IMR-90 (cell line): ENCODE measurements at regions not wholly inside any gene's neighbourhood (a gene's known extent, or its start where the extent isn't known, plus 50 kb on each side); places are given as distances from the start of the nearest gene placed in this dataset.

Source experiments
- ATAC-seq: fragments of 200-7000 bp; cut with Tn5 transposase; 2 replicates; pipeline ENCODE4 v1.9.1; 2020; ENCODE audit warnings: low read depth, mild to moderate bottlenecking, moderate library complexity
- BruUV-seq: library from RNA; stranded (reverse); fragments of 400-500 nt; replicated peaks from 2 replicates; lab custom pipeline; 2021; lab: Mats Ljungman, UMichigan
- CTCF ChIA-PET: fragments of 300-600 bp; formaldehyde crosslinking; extraction: SDS; loops from one replicate; lab custom pipeline; 2021; ENCODE audit warnings: antibody characterized with exemption; lab: Yijun Ruan, JAX
- POLR2A ChIA-PET: fragments of 300-600 bp; sonication (Branson Sonifier 250); formaldehyde crosslinking; loops from one replicate; lab custom pipeline; 2022; ENCODE audit warnings: antibody characterized with exemption; ENCODE audit not compliant: unreplicated experiment; lab: Charles Lee
- DNase-seq: peaks from one replicate; pipeline ENCODE4 v3.0.0; 2013
- H2AFZ ChIP-seq: replicated peaks from 2 replicates; pipeline ENCODE3; 2013; ENCODE audit warnings: low read length, mild to moderate bottlenecking; ENCODE audit not compliant: poor library complexity
- H2AK5ac ChIP-seq: 2 replicates; pipeline ENCODE4 v1.6.1; 2013; ENCODE audit warnings: low read depth, low read length, inconsistent platforms
- H2AK9ac ChIP-seq: replicated peaks from 2 replicates; pipeline ENCODE3; 2013; ENCODE audit warnings: mild to moderate bottlenecking, low read depth, low read length, moderate library complexity; ENCODE audit not compliant: poor library complexity
- H2BK120ac ChIP-seq: 2 replicates; pipeline ENCODE4 v1.6.1; 2013; ENCODE audit warnings: low read depth, low read length, inconsistent platforms
- H2BK15ac ChIP-seq: 3 replicates; pipeline ENCODE4 v1.6.1; 2013; ENCODE audit warnings: low read depth, low read length, inconsistent platforms
- H2BK20ac ChIP-seq: 2 replicates; pipeline ENCODE4 v1.6.1; 2013; ENCODE audit warnings: low read depth, mild to moderate bottlenecking, inconsistent platforms, low read length, moderate library complexity
- H2BK5ac ChIP-seq: 2 replicates; pipeline ENCODE4 v1.6.1; 2013; ENCODE audit warnings: mild to moderate bottlenecking, low read depth, low read length, inconsistent platforms; ENCODE audit not compliant: poor library complexity, severe bottlenecking
- H3K14ac ChIP-seq: replicated peaks from 2 replicates; pipeline ENCODE4 v1.6.1; 2013; ENCODE audit warnings: low read depth, low read length, inconsistent platforms
- H3K18ac ChIP-seq: 2 replicates; pipeline ENCODE4 v1.6.1; 2013; ENCODE audit warnings: low read depth, low read length, control low read depth
- H3K23ac ChIP-seq: 2 replicates; pipeline ENCODE4 v1.6.1; 2013; ENCODE audit warnings: low read depth, low read length, inconsistent platforms
- H3K27ac ChIP-seq: 2 replicates; pipeline ENCODE4 v1.5.1; 2013; ENCODE audit warnings: mild to moderate bottlenecking, control low read depth, low read length; ENCODE audit not compliant: insufficient read depth
- H3K27me3 ChIP-seq: 2 replicates; pipeline ENCODE4 v1.6.1; 2013; ENCODE audit warnings: low read length; ENCODE audit not compliant: control insufficient read depth, insufficient read depth
- H3K36me3 ChIP-seq: 2 replicates; pipeline ENCODE4 v1.6.1; 2013; ENCODE audit warnings: low read length, mixed read lengths; ENCODE audit not compliant: control insufficient read depth, insufficient read depth
- H3K4ac ChIP-seq: 2 replicates; pipeline ENCODE4 v1.6.1; 2013; ENCODE audit warnings: low read depth, low read length, inconsistent platforms
- H3K4me1 ChIP-seq: 2 replicates; pipeline ENCODE4 v1.6.1; 2013; ENCODE audit warnings: low read length, mixed read lengths; ENCODE audit not compliant: control insufficient read depth, insufficient read depth
- H3K4me2 ChIP-seq: 2 replicates; pipeline ENCODE4 v1.6.1; 2013; ENCODE audit warnings: low read depth, mild to moderate bottlenecking, control low read depth, low read length, moderate library complexity
- H3K4me3 ChIP-seq: 2 replicates; pipeline ENCODE4 v1.5.1; 2013; ENCODE audit warnings: low read depth, mild to moderate bottlenecking, control low read depth, low read length, moderate library complexity; ENCODE audit not compliant: insufficient read depth
- H3K56ac ChIP-seq: 2 replicates; pipeline ENCODE4 v1.6.1; 2013; ENCODE audit warnings: low read length, inconsistent platforms; ENCODE audit not compliant: insufficient read depth; ENCODE audit errors: extremely low read depth
- H3K79me1 ChIP-seq, 2 experiments: 2 replicates each; pipeline ENCODE4 v1.6.1; 2013; ENCODE audit warnings: low read length in 2 of 2, inconsistent platforms in 1 of 2, low read depth in 1 of 2
- H3K9ac ChIP-seq: 2 replicates; pipeline ENCODE4 v1.6.1; 2013; ENCODE audit warnings: low read depth, low read length, control low read depth
- H3K9me1 ChIP-seq: 2 replicates; pipeline ENCODE4 v1.6.1; 2013; ENCODE audit warnings: low read length, inconsistent platforms; ENCODE audit not compliant: insufficient read depth
- H3K9me3 ChIP-seq: 2 replicates; pipeline ENCODE4 v1.6.1; 2013; ENCODE audit warnings: low read length; ENCODE audit not compliant: control insufficient read depth, insufficient read depth
- H4K20me1 ChIP-seq: 2 replicates; pipeline ENCODE4 v1.6.1; 2013; ENCODE audit warnings: low read length, inconsistent platforms; ENCODE audit not compliant: insufficient read depth
- H4K5ac ChIP-seq: 2 replicates; pipeline ENCODE4 v1.6.1; 2013; ENCODE audit warnings: mild to moderate bottlenecking, low read depth, low read length, control low read depth
- H4K8ac ChIP-seq, 2 experiments: 2 replicates each; pipeline ENCODE4 v1.6.1; 2013; ENCODE audit warnings: low read depth in 2 of 2, low read length in 2 of 2, control low read depth in 1 of 2, inconsistent platforms in 1 of 2
- H4K91ac ChIP-seq: 2 replicates; pipeline ENCODE4 v1.6.1; 2013; ENCODE audit warnings: low read depth, low read length, inconsistent platforms; ENCODE audit not compliant: insufficient read depth
- CHD1 ChIP-seq: IDR thresholded peaks from 2 replicates; pipeline ENCODE4 v1.6.1; 2012; ENCODE audit warnings: low read depth, low read length, improper control_type of control experiment
- FOS ChIP-seq: fragments of 150-350 bp; IDR thresholded peaks from 2 replicates; pipeline ENCODE4 v1.6.1; 2016; ENCODE audit warnings: low read depth, low read length
- MXI1 ChIP-seq: IDR thresholded peaks from 2 replicates; pipeline ENCODE4 v1.6.1; 2012; ENCODE audit warnings: low read depth, mild to moderate bottlenecking, low read length, moderate library complexity, borderline replicate concordance
- RFX5 ChIP-seq: IDR thresholded peaks from 2 replicates; pipeline ENCODE4 v1.8.0; 2012; ENCODE audit warnings: low read depth, mild to moderate bottlenecking, low read length, moderate library complexity
- USF2 ChIP-seq: fragments of 150-350 bp; IDR thresholded peaks from 2 replicates; pipeline ENCODE4 v1.6.1; 2017; ENCODE audit warnings: mild to moderate bottlenecking, antibody characterized with exemption, low read length, low read depth
- WGBS, 2 experiments: methylation state at CpG; one replicate each; pipeline versions ENCODE4 v1.1.5 to v1.1.7; 2013; ENCODE audit warnings: missing lambda C conversion rate in 2 of 2; ENCODE audit not compliant: insufficient read length in 1 of 2; ENCODE audit errors: extremely low coverage in 2 of 2; 5-methylcytosine and 5-hydroxymethylcytosine counted together
- dilution Hi-C: fragments of 300-500 bp; cut with HindIII; formaldehyde crosslinking; loops from one replicate; pipeline ENCODE4 v1.14.3; 2018; ENCODE audit warnings: low sequenced_read_pairs; ENCODE audit not compliant: unreplicated experiment
- in situ Hi-C: fragments of 300-500 bp; cut with MboI; formaldehyde crosslinking; loops from 3 replicates; pipeline ENCODE4 v1.14.3; 2019; ENCODE audit warnings: low sequenced_read_pairs, inconsistent platforms, mixed read lengths
- intact Hi-C: fragments of 100-400 bp; cut with micrococcal nuclease; formaldehyde crosslinking; loops from 2 replicates; pipeline ENCODE4 v1.10.0; 2022

- Histone ChIP-seq H3K9me3 (no peaks in the 10 kb centered on the region), H2AFZ (no peak overlapping the region), H3K9ac (no peak overlapping the region), H3K4me3 (no peak overlapping the region), H2AK5ac (no peak overlapping the region), H3K56ac (no peak overlapping the region), H3K9me1 (no peaks in the 10 kb centered on the region), H4K91ac (no peak overlapping the region), H2BK15ac (no peak overlapping the region), H4K5ac (no peak overlapping the region), H2BK5ac (no peak overlapping the region), H2BK20ac (no peak overlapping the region), H4K8ac (no peak overlapping the region), H4K20me1 (no peaks in the 10 kb centered on the region), H3K23ac (no peak overlapping the region), H3K79me1 (no peaks in the 10 kb centered on the region), H3K27me3 (0 out of 2 replicates have a peak, but pooled peaks cover 2% of the 10 kb centered on the region), H3K4ac (no peak overlapping the region), H3K36me3 (no peaks in the 10 kb centered on the region), H3K4me1 (no peaks in the 10 kb centered on the region), H3K27ac (no peak overlapping the region), H2AK9ac (no peak overlapping the region), H2BK120ac (no peak overlapping the region), H3K4me2 (no peak overlapping the region), H3K18ac (no peak overlapping the region), H3K14ac (no peak overlapping the region)
- intact Hi-C loops (loop anchor here (5.0 kb wide), 1 partner anchor 66 kb away; no protein-coding TSS in a partner anchor), dilution Hi-C loops (no loop called here), in situ Hi-C loops (no loop called here)
- WGBS, 2 experiments = no CpG with 5 or more reads among the region's 1 CpG
- DNase-seq (no peak), ATAC-seq (no peak)
- BruUV-seq = no TSS peak
- TF ChIP-seq RFX5 (no peak), USF2 (no peak), MXI1 (no peak), FOS (no peak), CHD1 (no peak)
- POLR2A ChIA-PET = no interaction called here
- CTCF ChIA-PET = no interaction called here
Measured at GRCh38 chr4:122553432-122553831, 67.4 kb downstream of the IL21 start.
